A673 (cell line): ENCODE measurements at regions not wholly inside any gene's neighbourhood (a gene's known extent, or its start where the extent isn't known, plus 50 kb on each side); places are given as distances from the start of the nearest gene placed in this dataset.

Experiments used
- BruUV-seq: library from RNA; stranded (reverse); fragments of 400-500 nt; replicated peaks from 2 replicates; lab custom pipeline; 2021; lab: Mats Ljungman, UMichigan
- CTCF ChIA-PET: fragments of 300-600 bp; sonication (Branson Sonifier 250); formaldehyde crosslinking; loops from one replicate; lab custom pipeline; 2022; ENCODE audit warnings: antibody characterized with exemption; lab: Charles Lee
- POLR2A ChIA-PET: fragments of 300-600 bp; sonication (Branson Sonifier 250); formaldehyde crosslinking; loops from one replicate; lab custom pipeline; 2022; ENCODE audit warnings: antibody characterized with exemption; ENCODE audit not compliant: low non-redundant PET; lab: Charles Lee
- DNase-seq: peaks from one replicate; pipeline ENCODE4 v3.0.0-alpha.2; 2015; ENCODE audit warnings: low spot score
- H3K27ac ChIP-seq: fragments of 200-600 bp; sonication (generic); 2 replicates; pipeline ENCODE4 v1.5.1; 2016; ENCODE audit warnings: mixed run types, low read depth, mild to moderate bottlenecking, mixed read lengths, antibody characterized with exemption, low read length; ENCODE audit not compliant: poor library complexity, severe bottlenecking
- H3K27me3 ChIP-seq: fragments of 200-600 bp; sonication (generic); replicated peaks from 2 replicates; pipeline ENCODE4 v1.6.1; 2017; ENCODE audit warnings: mixed run types, low read depth, mild to moderate bottlenecking, mixed read lengths, antibody characterized with exemption, low read length; ENCODE audit not compliant: insufficient read depth, poor library complexity
- H3K36me3 ChIP-seq: fragments of 200-600 bp; sonication (generic); 2 replicates; pipeline ENCODE4 v1.6.1; 2016; ENCODE audit warnings: mixed run types, mild to moderate bottlenecking, mixed read lengths, antibody characterized with exemption, low read length; ENCODE audit not compliant: insufficient read depth, poor library complexity, severe bottlenecking
- H3K4me1 ChIP-seq: fragments of 200-600 bp; sonication (generic); 2 replicates; pipeline ENCODE4 v1.6.1; 2017; ENCODE audit warnings: mixed run types, mild to moderate bottlenecking, mixed read lengths, antibody characterized with exemption, low read length; ENCODE audit not compliant: insufficient read depth, poor library complexity, severe bottlenecking
- H3K4me3 ChIP-seq: fragments of 200-600 bp; sonication (generic); 2 replicates; pipeline ENCODE4 v1.5.1; 2016; ENCODE audit warnings: low read depth, mixed run types, mild to moderate bottlenecking, mixed read lengths, low read length; ENCODE audit not compliant: poor library complexity, severe bottlenecking
- H3K9me3 ChIP-seq: fragments of 200-600 bp; sonication (generic); 2 replicates; pipeline ENCODE4 v1.6.1; 2016; ENCODE audit warnings: mixed run types, low read depth, mild to moderate bottlenecking, mixed read lengths, antibody characterized with exemption, low read length; ENCODE audit not compliant: poor library complexity, severe bottlenecking
- CTCF ChIP-seq: fragments of 300-800, 200-600 bp; sonication (generic); conservative IDR thresholded peaks from 2 replicates; pipeline ENCODE4 v1.5.1; 2017; ENCODE audit warnings: low read depth, mild to moderate bottlenecking, antibody characterized with exemption, low read length, moderate library complexity, mixed read lengths
- EZH2 ChIP-seq: fragments of 200-600 bp; sonication (generic); IDR thresholded peaks from 2 replicates; pipeline ENCODE4 v1.6.1; 2017; ENCODE audit warnings: borderline replicate concordance, low read depth, mild to moderate bottlenecking, mixed read lengths, antibody characterized with exemption, low read length; ENCODE audit not compliant: poor library complexity, severe bottlenecking
- intact Hi-C: fragments of 100-400 bp; cut with micrococcal nuclease; formaldehyde crosslinking; loops from one replicate; pipeline ENCODE4 v1.10.0; 2022; ENCODE audit not compliant: unreplicated experiment

GRCh38 chr10:10196701-10197100, 821.0 kb upstream of the CELF2 start:
- no TSS peak for BruUV-seq
- H3K4me1 ChIP-seq: no peaks in the 10 kb centered on the region
- H3K9me3 ChIP-seq: no peaks in the 10 kb centered on the region
- POLR2A ChIA-PET: no interaction called here
- TF ChIP-seq CTCF (no peak), EZH2 (no peak)
- H3K27ac ChIP-seq: no peak overlapping the region
- H3K36me3 ChIP-seq: no peaks in the 10 kb centered on the region
- CTCF ChIA-PET: no interaction called here
- intact Hi-C loops: no loop called here
- DNase-seq: no peak
- H3K4me3 ChIP-seq: no peak overlapping the region
- H3K27me3 ChIP-seq: no peaks in the 10 kb centered on the region

- Histone ChIP-seq H3K36me3 (no peaks in the 10 kb centered on the region), H3K27me3 (no peaks in the 10 kb centered on the region), H3K4me1 (no peaks in the 10 kb centered on the region), H3K27ac (no peak overlapping the region), H3K9me3 (no peaks in the 10 kb centered on the region), H3K4me3 (no peak overlapping the region)
- no peak for DNase-seq
- intact Hi-C loops: no loop called here
- POLR2A ChIA-PET: no interaction called here
- CTCF ChIA-PET: no interaction called here
- TF ChIP-seq EZH2: no peak
- TF ChIP-seq CTCF: no peak
- no TSS peak for BruUV-seq
These were observed 820.2 kb upstream of the CELF2 start for GRCh38 chr10:10197423-10197822.

GRCh38 chr10:10198363-10198762, 819.3 kb upstream of the CELF2 start:
- intact Hi-C loops: no loop called here
- Histone ChIP-seq H3K27ac (no peak overlapping the region), H3K9me3 (peaks cover under 1% of the 10 kb centered on the region), H3K27me3 (no peaks in the 10 kb centered on the region), H3K4me1 (no peaks in the 10 kb centered on the region), H3K4me3 (no peak overlapping the region), H3K36me3 (no peaks in the 10 kb centered on the region)
- CTCF ChIA-PET: no interaction called here
- no TSS peak for BruUV-seq
- POLR2A ChIA-PET: no interaction called here
- no peak for DNase-seq
- TF ChIP-seq CTCF: no peak
- no peak for TF ChIP-seq EZH2
